SK-N-SH (cell line): ENCODE measurements at regions not wholly inside any gene's neighbourhood (a gene's known extent, or its start where the extent isn't known, plus 50 kb on each side); places are given as distances from the start of the nearest gene placed in this dataset.

ENCODE experiments used
- CTCF ChIA-PET: fragments of 300-600, 350-600 bp; formaldehyde crosslinking; extraction: SDS; loops from one replicate; lab custom pipeline; 2021; lab: Yijun Ruan, JAX
- POLR2A ChIA-PET: fragments of 350-600 bp; sonication (Branson Sonifier 250); formaldehyde crosslinking; extraction: SDS; loops from one replicate; lab custom pipeline; 2020; ENCODE audit warnings: antibody characterized with exemption, inconsistent platforms; lab: Yijun Ruan, JAX
- DNase-seq: peaks from one replicate; pipeline ENCODE4 v3.0.0; 2012
- H2AFZ ChIP-seq: fragments of 200-600 bp; sonication (generic); 2 replicates; pipeline ENCODE4 v1.8.1; 2016; ENCODE audit warnings: antibody characterized with exemption, mild to moderate bottlenecking, low read depth
- H3F3A ChIP-seq: fragments of 200-600 bp; sonication (generic); replicated peaks from 2 replicates; pipeline ENCODE3; 2016; ENCODE audit warnings: antibody characterized with exemption, mild to moderate bottlenecking; ENCODE audit not compliant: insufficient read depth
- H3K27ac ChIP-seq, 2 experiments: fragments of 200-500 bp in 1 of 2; fragments of 200-600 bp in 1 of 2; sonication (Bioruptor generic) in 1 of 2; sonication (generic), shearing (Covaris generic) in 1 of 2; 2 replicates each; pipeline versions ENCODE4 v1.5.1 to v1.6.1; 2014 to 2016; ENCODE audit warnings: low read depth in 2 of 2, inconsistent platforms in 1 of 2, low read length in 1 of 2, mild to moderate bottlenecking in 1 of 2, mixed read lengths in 1 of 2
- H3K27me3 ChIP-seq: fragments of 200-600 bp; sonication (generic), shearing (Covaris generic); 2 replicates; pipeline ENCODE4 v1.6.1; 2016; ENCODE audit warnings: mixed run types; ENCODE audit not compliant: insufficient read depth
- H3K36me3 ChIP-seq, 2 experiments: fragments of 200-500 bp in 1 of 2; fragments of 200-600 bp in 1 of 2; sonication (Bioruptor generic) in 1 of 2; sonication (generic) in 1 of 2; replicated peaks in 1 of 2; 2 replicates each; pipeline versions ENCODE3 to v1.5.1; 2014 to 2016; ENCODE audit warnings: low read length in 1 of 2, mild to moderate bottlenecking in 1 of 2; ENCODE audit not compliant: insufficient read depth in 2 of 2, control insufficient read depth in 1 of 2
- H3K4me1 ChIP-seq, 2 experiments: fragments of 200-500 bp in 1 of 2; fragments of 200-600 bp in 1 of 2; sonication (Bioruptor generic) in 1 of 2; sonication (generic), shearing (Covaris generic) in 1 of 2; 2 replicates each; pipeline versions ENCODE4 v1.5.1 to v1.6.1; 2014 to 2016; ENCODE audit warnings: low read depth in 1 of 2, low read length in 1 of 2, mixed run types in 1 of 2; ENCODE audit not compliant: insufficient read depth in 2 of 2, control insufficient read depth in 1 of 2
- H3K4me2 ChIP-seq: fragments of 200-600 bp; sonication (generic), shearing (Covaris generic); 2 replicates; pipeline ENCODE4 v1.6.1; 2017; ENCODE audit warnings: mixed run types
- H3K4me3 ChIP-seq, 2 experiments: fragments of 200-500 bp in 1 of 2; fragments of 200-600 bp in 1 of 2; sonication (Bioruptor generic) in 1 of 2; sonication (generic), shearing (Covaris generic) in 1 of 2; 2 replicates each; pipeline versions ENCODE4 v1.5.1 to v1.8.1; 2014 to 2016; ENCODE audit warnings: low read depth in 2 of 2, inconsistent platforms in 1 of 2, low read length in 1 of 2, mild to moderate bottlenecking in 1 of 2, mixed read lengths in 1 of 2, moderate library complexity in 1 of 2
- H3K79me2 ChIP-seq: fragments of 200-600 bp; sonication (generic); 2 replicates; pipeline ENCODE4 v1.8.1; 2017; ENCODE audit warnings: mild to moderate bottlenecking; ENCODE audit not compliant: insufficient read depth
- H3K9ac ChIP-seq: fragments of 200-600 bp; sonication (generic); 2 replicates; pipeline ENCODE4 v1.6.1; 2017; ENCODE audit warnings: mixed run types
- H3K9me2 ChIP-seq: fragments of 200-600 bp; sonication (generic); 2 replicates; pipeline ENCODE4 v1.6.1; 2017; ENCODE audit warnings: mixed run types
- H3K9me3 ChIP-seq: fragments of 200-600 bp; sonication (generic); 2 replicates; pipeline ENCODE4 v1.6.1; 2017; ENCODE audit warnings: mixed run types, mild to moderate bottlenecking, moderate library complexity
- H4K20me1 ChIP-seq: fragments of 200-600 bp; sonication (generic); 2 replicates; pipeline ENCODE4 v1.6.1; 2017; ENCODE audit warnings: mild to moderate bottlenecking, mixed run types; ENCODE audit not compliant: insufficient read depth
- ELF1 ChIP-seq: IDR thresholded peaks from 2 replicates; pipeline ENCODE4 v1.4.0; 2012
- NRF1 ChIP-seq: IDR thresholded peaks from 2 replicates; pipeline ENCODE4 v1.6.1; 2012; ENCODE audit warnings: low read depth, mild to moderate bottlenecking, low read length
- POLR2AphosphoS5 ChIP-seq: IDR thresholded peaks from 2 replicates; pipeline ENCODE4 v1.6.1; 2012; ENCODE audit warnings: low read depth, low read length
- RAD21 ChIP-seq: IDR thresholded peaks from 2 replicates; pipeline ENCODE4 v1.6.1; 2012; ENCODE audit warnings: mild to moderate bottlenecking, low read length
- TCF12 ChIP-seq: IDR thresholded peaks from 2 replicates; pipeline ENCODE4 v1.4.0; 2012
- YY1 ChIP-seq: IDR thresholded peaks from 2 replicates; pipeline ENCODE4 v1.4.0; 2012; ENCODE audit warnings: low read depth, mild to moderate bottlenecking
- WGBS: methylation state at CpG from one replicate; pipeline ENCODE4 v1.1.6; 2017; ENCODE audit warnings: low lambda C conversion rate; 5-methylcytosine and 5-hydroxymethylcytosine counted together
- TF ChIP-seq, protein P1 (sequence below): fragments of 150-350 bp; IDR thresholded peaks from 2 replicates; pipeline ENCODE4 v1.6.1; 2017; ENCODE audit warnings: antibody characterized with exemption, low read length, low read depth, borderline replicate concordance
- TF ChIP-seq, protein P2 (sequence below): IDR thresholded peaks from 2 replicates; pipeline ENCODE4 v1.6.1; 2012; ENCODE audit warnings: mild to moderate bottlenecking, low read depth, low read length, moderate library complexity
- TF ChIP-seq, protein P3 (sequence below): IDR thresholded peaks from 2 replicates; pipeline ENCODE4; 2012

DNA sequence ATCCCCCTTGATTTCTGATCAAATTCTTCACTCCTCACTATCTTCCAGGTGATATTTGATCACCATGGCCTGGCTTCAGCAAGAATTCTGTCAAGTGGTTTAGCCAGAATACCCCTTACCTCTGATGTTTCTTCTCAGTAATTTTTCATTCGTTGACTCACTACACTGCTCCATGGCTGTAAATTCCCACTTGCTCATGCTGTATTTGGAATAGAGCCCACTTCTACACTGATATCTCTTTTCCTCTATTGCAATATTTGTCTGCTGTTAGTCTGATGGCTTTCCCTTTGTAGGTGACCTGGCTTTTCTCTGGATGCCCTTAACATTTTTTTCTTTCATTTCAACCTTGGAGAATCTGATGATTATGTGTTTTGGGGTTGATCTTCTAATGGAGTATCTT is 73.9 kb upstream of the DIPK2B start:
- 11% methylated on average over 1 of the region's 1 CpG for WGBS
- no peaks in the 10 kb centered on the region for H3K9me2 ChIP-seq
- H3K4me3 ChIP-seq, result no peak overlapping the region
- no peaks in the 10 kb centered on the region for H3K36me3 ChIP-seq
- no peaks in the 10 kb centered on the region for H3K4me1 ChIP-seq
- H3K79me2 ChIP-seq, result no peaks in the 10 kb centered on the region
- no peak overlapping the region for H2AFZ ChIP-seq
- H3K9me3 ChIP-seq, result no peaks in the 10 kb centered on the region
- H3K4me2 ChIP-seq, result no peak overlapping the region
- H3F3A ChIP-seq, result no peaks in the 10 kb centered on the region
- H3K9ac ChIP-seq, result no peak overlapping the region
- H3K27me3 ChIP-seq, result no peaks in the 10 kb centered on the region; the same call in 1 of the 2 replicates
- TF ChIP-seq NRF1, result no peak
- TF ChIP-seq, protein P1, sequence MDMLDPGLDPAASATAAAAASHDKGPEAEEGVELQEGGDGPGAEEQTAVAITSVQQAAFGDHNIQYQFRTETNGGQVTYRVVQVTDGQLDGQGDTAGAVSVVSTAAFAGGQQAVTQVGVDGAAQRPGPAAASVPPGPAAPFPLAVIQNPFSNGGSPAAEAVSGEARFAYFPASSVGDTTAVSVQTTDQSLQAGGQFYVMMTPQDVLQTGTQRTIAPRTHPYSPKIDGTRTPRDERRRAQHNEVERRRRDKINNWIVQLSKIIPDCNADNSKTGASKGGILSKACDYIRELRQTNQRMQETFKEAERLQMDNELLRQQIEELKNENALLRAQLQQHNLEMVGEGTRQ, result no peak
- TF ChIP-seq, protein P2, sequence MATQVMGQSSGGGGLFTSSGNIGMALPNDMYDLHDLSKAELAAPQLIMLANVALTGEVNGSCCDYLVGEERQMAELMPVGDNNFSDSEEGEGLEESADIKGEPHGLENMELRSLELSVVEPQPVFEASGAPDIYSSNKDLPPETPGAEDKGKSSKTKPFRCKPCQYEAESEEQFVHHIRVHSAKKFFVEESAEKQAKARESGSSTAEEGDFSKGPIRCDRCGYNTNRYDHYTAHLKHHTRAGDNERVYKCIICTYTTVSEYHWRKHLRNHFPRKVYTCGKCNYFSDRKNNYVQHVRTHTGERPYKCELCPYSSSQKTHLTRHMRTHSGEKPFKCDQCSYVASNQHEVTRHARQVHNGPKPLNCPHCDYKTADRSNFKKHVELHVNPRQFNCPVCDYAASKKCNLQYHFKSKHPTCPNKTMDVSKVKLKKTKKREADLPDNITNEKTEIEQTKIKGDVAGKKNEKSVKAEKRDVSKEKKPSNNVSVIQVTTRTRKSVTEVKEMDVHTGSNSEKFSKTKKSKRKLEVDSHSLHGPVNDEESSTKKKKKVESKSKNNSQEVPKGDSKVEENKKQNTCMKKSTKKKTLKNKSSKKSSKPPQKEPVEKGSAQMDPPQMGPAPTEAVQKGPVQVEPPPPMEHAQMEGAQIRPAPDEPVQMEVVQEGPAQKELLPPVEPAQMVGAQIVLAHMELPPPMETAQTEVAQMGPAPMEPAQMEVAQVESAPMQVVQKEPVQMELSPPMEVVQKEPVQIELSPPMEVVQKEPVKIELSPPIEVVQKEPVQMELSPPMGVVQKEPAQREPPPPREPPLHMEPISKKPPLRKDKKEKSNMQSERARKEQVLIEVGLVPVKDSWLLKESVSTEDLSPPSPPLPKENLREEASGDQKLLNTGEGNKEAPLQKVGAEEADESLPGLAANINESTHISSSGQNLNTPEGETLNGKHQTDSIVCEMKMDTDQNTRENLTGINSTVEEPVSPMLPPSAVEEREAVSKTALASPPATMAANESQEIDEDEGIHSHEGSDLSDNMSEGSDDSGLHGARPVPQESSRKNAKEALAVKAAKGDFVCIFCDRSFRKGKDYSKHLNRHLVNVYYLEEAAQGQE, result no peak
- ChIA-PET CTCF (no interaction called here), POLR2A (no interaction called here)
- no peak for DNase-seq
- no peaks in the 10 kb centered on the region for H4K20me1 ChIP-seq
- no peak overlapping the region for H3K27ac ChIP-seq

DNA sequence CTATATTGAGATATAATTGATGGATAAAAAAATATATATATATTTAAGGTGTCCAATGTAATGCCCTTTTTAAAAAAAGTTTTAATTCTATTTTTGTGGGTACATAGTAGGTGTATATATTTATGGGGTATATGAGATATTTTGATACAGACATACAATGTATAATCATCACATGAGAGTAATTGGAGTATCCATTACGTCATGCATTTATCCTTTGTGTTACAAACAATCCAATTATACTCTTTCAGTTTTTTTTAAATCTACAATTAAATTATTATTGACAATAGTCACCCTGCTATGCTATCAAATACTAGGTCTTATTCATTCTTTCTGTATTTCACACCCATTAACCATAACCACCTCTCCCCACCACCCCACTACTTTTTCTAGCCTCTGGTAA is 66.3 kb upstream of the DIPK2B start:
- no peaks in the 10 kb centered on the region for H3K9me3 ChIP-seq
- H3K4me3 ChIP-seq, result no peak overlapping the region
- H3K9me2 ChIP-seq, result no peaks in the 10 kb centered on the region
- ChIA-PET POLR2A (no interaction called here), CTCF (no interaction called here)
- H3K79me2 ChIP-seq, result no peaks in the 10 kb centered on the region
- no peaks in the 10 kb centered on the region for H3K36me3 ChIP-seq
- H2AFZ ChIP-seq, result no peak overlapping the region
- no peak for DNase-seq
- no peaks in the 10 kb centered on the region for H4K20me1 ChIP-seq
- H3K27ac ChIP-seq, result no peak overlapping the region
- no peaks in the 10 kb centered on the region; the same call in 1 of the 2 replicates for H3K27me3 ChIP-seq
- H3K9ac ChIP-seq, result no peak overlapping the region
- H3K4me1 ChIP-seq, result peaks cover 0 to 2% of the 10 kb centered on the region in 2 experiments; a peak in 1 of 4 replicates
- H3K4me2 ChIP-seq, result no peak overlapping the region
- no peaks in the 10 kb centered on the region for H3F3A ChIP-seq
- no peak for TF ChIP-seq TCF12
- TF ChIP-seq, protein P3, sequence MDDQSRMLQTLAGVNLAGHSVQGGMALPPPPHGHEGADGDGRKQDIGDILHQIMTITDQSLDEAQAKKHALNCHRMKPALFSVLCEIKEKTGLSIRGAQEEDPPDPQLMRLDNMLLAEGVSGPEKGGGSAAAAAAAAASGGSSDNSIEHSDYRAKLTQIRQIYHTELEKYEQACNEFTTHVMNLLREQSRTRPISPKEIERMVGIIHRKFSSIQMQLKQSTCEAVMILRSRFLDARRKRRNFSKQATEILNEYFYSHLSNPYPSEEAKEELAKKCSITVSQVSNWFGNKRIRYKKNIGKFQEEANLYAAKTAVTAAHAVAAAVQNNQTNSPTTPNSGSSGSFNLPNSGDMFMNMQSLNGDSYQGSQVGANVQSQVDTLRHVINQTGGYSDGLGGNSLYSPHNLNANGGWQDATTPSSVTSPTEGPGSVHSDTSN, result no peak
- TF ChIP-seq RAD21, result no peak
- no peak for TF ChIP-seq YY1
- TF ChIP-seq ELF1, result no peak
- no peak for TF ChIP-seq POLR2AphosphoS5
- 39% methylated on average over 1 of the region's 1 CpG for WGBS
